Muscle layer of duodenum (tissue), 2 donors: ENCODE measurements at regions not wholly inside any gene's neighbourhood (a gene's known extent, or its start where the extent isn't known, plus 50 kb on each side); places are given as distances from the start of the nearest gene placed in this dataset.

Experiments
- H3K27ac ChIP-seq: one replicate; pipeline ENCODE4 v1.7.0; 2013; ENCODE audit warnings: mild to moderate bottlenecking, low read length
- H3K27me3 ChIP-seq: one replicate; pipeline ENCODE4 v1.7.0; 2013; ENCODE audit warnings: low read depth, mild to moderate bottlenecking, control low read depth, low read length
- H3K36me3 ChIP-seq, 2 donors: one replicate each; pipeline ENCODE4 v1.7.0; 2013; ENCODE audit warnings: low read length in 2 of 2, control low read depth in 1 of 2, mild to moderate bottlenecking in 1 of 2; ENCODE audit not compliant: insufficient read depth in 2 of 2, control insufficient read depth in 1 of 2
- H3K4me1 ChIP-seq, 2 donors: one replicate each; pipeline ENCODE4 v1.7.0; 2013; ENCODE audit warnings: low read length in 2 of 2, mild to moderate bottlenecking in 2 of 2, control low read depth in 1 of 2, moderate library complexity in 1 of 2; ENCODE audit not compliant: insufficient read depth in 2 of 2, control insufficient read depth in 1 of 2
- H3K4me3 ChIP-seq, 2 donors: one replicate each; pipeline ENCODE4 v1.7.0; 2013; ENCODE audit warnings: low read length in 2 of 2, low read depth in 1 of 2, mild to moderate bottlenecking in 1 of 2
- H3K9me3 ChIP-seq, 2 donors: one replicate each; pipeline ENCODE4 v1.7.0; 2013; ENCODE audit warnings: low read length in 2 of 2, control low read depth in 1 of 2, mild to moderate bottlenecking in 1 of 2; ENCODE audit not compliant: control insufficient read depth in 1 of 2
- donor health status: healthy.

GRCh38 chr1:118243269-118243668 is 58.2 kb upstream of the SPAG17 start:
- no peak overlapping the region for H3K27ac ChIP-seq

More at GRCh38 chr1:118243269-118243668, 58.2 kb upstream of the SPAG17 start:
- H3K9me3 ChIP-seq: no peaks in the 10 kb centered on the region
- H3K4me3 ChIP-seq: no peak overlapping the region
- H3K36me3 ChIP-seq: no peaks in the 10 kb centered on the region
- H3K27me3 ChIP-seq: no peaks in the 10 kb centered on the region
- no peaks in the 10 kb centered on the region for H3K4me1 ChIP-seq
